ENCODE measurements at regions not wholly inside any gene's neighbourhood (a gene's known extent, or its start where the extent isn't known, plus 50 kb on each side); places are given as distances from the start of the nearest gene placed in this dataset.

GRCh38 chr6:118715376-118715775 is 64.0 kb upstream of the CEP85L start:
- H3K27ac ChIP-seq (replicated peaks): no peak overlapping the region
- no peak overlapping the region for H3K4me3 ChIP-seq (replicated peaks; ENCODE audit: insufficient read depth, low read length)
- DNase-seq (ENCODE audit: low read depth in 1 of 2, low spot score in 1 of 2): no peak
- TF ChIP-seq CTCF (IDR thresholded peaks at IDR 0.05; ENCODE audit: insufficient read depth, low read length): no peak
- TF ChIP-seq GABPA (IDR thresholded peaks at IDR 0.05; ENCODE audit: low read depth): no peak
- TF ChIP-seq, protein P1, sequence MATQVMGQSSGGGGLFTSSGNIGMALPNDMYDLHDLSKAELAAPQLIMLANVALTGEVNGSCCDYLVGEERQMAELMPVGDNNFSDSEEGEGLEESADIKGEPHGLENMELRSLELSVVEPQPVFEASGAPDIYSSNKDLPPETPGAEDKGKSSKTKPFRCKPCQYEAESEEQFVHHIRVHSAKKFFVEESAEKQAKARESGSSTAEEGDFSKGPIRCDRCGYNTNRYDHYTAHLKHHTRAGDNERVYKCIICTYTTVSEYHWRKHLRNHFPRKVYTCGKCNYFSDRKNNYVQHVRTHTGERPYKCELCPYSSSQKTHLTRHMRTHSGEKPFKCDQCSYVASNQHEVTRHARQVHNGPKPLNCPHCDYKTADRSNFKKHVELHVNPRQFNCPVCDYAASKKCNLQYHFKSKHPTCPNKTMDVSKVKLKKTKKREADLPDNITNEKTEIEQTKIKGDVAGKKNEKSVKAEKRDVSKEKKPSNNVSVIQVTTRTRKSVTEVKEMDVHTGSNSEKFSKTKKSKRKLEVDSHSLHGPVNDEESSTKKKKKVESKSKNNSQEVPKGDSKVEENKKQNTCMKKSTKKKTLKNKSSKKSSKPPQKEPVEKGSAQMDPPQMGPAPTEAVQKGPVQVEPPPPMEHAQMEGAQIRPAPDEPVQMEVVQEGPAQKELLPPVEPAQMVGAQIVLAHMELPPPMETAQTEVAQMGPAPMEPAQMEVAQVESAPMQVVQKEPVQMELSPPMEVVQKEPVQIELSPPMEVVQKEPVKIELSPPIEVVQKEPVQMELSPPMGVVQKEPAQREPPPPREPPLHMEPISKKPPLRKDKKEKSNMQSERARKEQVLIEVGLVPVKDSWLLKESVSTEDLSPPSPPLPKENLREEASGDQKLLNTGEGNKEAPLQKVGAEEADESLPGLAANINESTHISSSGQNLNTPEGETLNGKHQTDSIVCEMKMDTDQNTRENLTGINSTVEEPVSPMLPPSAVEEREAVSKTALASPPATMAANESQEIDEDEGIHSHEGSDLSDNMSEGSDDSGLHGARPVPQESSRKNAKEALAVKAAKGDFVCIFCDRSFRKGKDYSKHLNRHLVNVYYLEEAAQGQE (IDR thresholded peaks at IDR 0.05; ENCODE audit: insufficient replicate concordance, low read depth): no peak
- TF ChIP-seq POLR2AphosphoS5 (IDR thresholded peaks at IDR 0.05; ENCODE audit: low read depth): no peak
- TF ChIP-seq SPI1 (IDR thresholded peaks at IDR 0.05; ENCODE audit: borderline replicate concordance, low read depth): no peak
- H3K27me3 ChIP-seq (ENCODE audit: insufficient read depth, poor library complexity, severe bottlenecking): no peaks in the 10 kb centered on the region

GRCh38 chr6:118714756-118715155 is 63.4 kb upstream of the CEP85L start:
- Histone ChIP-seq H3K27me3 (ENCODE audit: insufficient read depth, poor library complexity, severe bottlenecking) (no peaks in the 10 kb centered on the region), H3K4me3 (replicated peaks; ENCODE audit: insufficient read depth, low read length) (no peak overlapping the region), H3K27ac (replicated peaks) (no peak overlapping the region)
- TF ChIP-seq POLR2AphosphoS5 (IDR thresholded peaks at IDR 0.05; ENCODE audit: low read depth): no peak
- TF ChIP-seq GABPA (IDR thresholded peaks at IDR 0.05; ENCODE audit: low read depth): no peak
- TF ChIP-seq, protein P1 (IDR thresholded peaks at IDR 0.05; ENCODE audit: insufficient replicate concordance, low read depth): no peak
- no peak for TF ChIP-seq CTCF (IDR thresholded peaks at IDR 0.05; ENCODE audit: insufficient read depth, low read length)
- no peak for TF ChIP-seq SPI1 (IDR thresholded peaks at IDR 0.05; ENCODE audit: borderline replicate concordance, low read depth)
- no peak for DNase-seq (ENCODE audit: low read depth in 1 of 2, low spot score in 1 of 2)

DNA sequence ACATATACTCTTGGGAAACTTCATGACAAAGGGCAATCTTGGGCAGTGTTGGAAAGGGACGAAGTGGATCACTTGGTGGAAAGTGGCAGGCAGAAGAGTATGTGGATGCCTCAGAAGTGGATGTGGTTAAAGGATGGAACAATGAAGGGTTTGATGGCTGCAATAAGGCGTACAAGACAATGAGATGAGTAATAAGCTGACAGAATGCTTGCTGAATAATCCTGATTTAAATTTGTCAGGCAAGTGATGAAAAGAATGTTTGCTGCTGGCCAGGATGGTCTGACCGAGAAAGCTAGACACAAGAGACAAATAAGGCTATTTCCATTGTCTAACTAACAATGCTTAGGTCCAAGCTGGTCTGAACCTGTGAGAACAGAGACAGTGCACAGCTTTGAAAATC is 61.6 kb upstream of the CEP85L start:
- Histone ChIP-seq H3K27ac (replicated peaks) (no peak overlapping the region), H3K4me3 (replicated peaks; ENCODE audit: insufficient read depth, low read length) (no peak overlapping the region), H3K27me3 (ENCODE audit: insufficient read depth, poor library complexity, severe bottlenecking) (no peaks in the 10 kb centered on the region)
- no peak for TF ChIP-seq POLR2AphosphoS5 (IDR thresholded peaks at IDR 0.05; ENCODE audit: low read depth)
- TF ChIP-seq, protein P1 (IDR thresholded peaks at IDR 0.05; ENCODE audit: insufficient replicate concordance, low read depth): no peak
- no peak for TF ChIP-seq CTCF (IDR thresholded peaks at IDR 0.05; ENCODE audit: insufficient read depth, low read length)
- no peak for TF ChIP-seq GABPA (IDR thresholded peaks at IDR 0.05; ENCODE audit: low read depth)
- TF ChIP-seq SPI1 (IDR thresholded peaks at IDR 0.05; ENCODE audit: borderline replicate concordance, low read depth): no peak
- no peak for DNase-seq (ENCODE audit: low read depth in 1 of 2, low spot score in 1 of 2)

Data from HL-60 (cell line).